GM19238 (cell line): ENCODE measurements at regions not wholly inside any gene's neighbourhood (a gene's known extent, or its start where the extent isn't known, plus 50 kb on each side); places are given as distances from the start of the nearest gene placed in this dataset.

Source experiments
- DNase-seq: peaks from one replicate; pipeline ENCODE4 v3.0.0; 2011; ENCODE audit warnings: low spot score; ENCODE audit not compliant: insufficient read length

DNA sequence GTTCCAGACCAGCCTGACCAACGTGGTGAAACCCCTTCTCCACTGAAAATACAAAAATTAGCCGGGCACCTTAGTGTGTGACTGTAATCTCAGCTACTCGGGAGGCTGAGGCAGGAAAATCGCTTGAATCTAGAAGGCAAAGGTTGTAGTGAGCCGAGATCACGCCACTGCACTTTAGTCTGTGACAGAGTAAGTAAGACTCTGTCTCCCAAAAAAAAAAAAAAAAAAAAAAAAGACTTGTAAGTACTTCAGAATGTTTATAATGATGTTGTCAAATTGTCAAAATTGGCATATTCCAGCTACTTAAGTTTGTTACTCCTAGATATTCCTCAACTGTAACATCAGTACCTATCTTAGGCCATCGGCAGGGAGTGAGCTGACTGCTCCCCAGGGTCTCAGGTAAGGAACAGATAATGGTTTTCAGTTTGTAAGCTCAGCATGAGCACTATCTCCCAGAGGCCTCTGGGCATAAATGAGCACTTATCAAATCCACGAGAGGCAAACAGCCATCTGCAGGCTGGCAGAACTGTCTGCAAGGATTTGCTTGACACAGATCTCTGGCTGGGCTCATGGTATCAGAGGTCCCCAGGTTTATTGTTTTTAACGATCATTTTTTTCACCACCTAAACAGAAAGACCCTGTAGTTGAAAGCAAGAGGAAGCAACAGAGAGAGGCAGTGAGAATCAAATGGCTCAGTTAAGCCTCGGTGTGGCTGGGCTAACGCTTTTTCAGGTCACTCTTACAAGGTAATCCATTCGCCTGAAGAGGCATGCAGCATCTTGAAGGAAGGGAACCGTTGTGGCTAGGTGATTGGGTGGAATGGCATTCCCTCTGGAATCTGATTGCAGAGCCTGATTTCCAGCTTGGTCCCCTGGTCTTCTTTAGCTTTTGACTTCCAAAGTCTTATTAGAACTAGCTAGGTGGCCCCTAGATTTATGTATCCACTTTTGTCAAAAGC, 115.9 kb downstream of the LY86 start:
- no peak for DNase-seq

DNA sequence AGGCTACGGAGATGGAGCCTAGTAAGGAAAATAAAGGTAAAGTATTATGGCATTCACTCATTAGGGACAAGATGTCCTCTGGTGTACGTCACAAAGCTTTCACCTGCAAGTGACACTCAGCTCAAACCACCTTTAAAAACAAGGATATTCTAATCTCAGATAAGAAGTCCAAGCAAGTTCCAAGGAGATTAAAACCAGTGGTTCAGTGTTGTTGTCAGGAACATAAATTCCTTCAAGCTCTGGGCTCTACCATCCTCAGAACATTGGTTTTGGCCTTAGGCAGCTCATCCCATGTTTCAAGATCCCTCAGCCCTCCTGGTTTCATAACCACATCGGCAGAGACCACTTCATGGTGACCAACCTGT, 116.5 kb downstream of the LY86 start:
- no peak for DNase-seq

DNA sequence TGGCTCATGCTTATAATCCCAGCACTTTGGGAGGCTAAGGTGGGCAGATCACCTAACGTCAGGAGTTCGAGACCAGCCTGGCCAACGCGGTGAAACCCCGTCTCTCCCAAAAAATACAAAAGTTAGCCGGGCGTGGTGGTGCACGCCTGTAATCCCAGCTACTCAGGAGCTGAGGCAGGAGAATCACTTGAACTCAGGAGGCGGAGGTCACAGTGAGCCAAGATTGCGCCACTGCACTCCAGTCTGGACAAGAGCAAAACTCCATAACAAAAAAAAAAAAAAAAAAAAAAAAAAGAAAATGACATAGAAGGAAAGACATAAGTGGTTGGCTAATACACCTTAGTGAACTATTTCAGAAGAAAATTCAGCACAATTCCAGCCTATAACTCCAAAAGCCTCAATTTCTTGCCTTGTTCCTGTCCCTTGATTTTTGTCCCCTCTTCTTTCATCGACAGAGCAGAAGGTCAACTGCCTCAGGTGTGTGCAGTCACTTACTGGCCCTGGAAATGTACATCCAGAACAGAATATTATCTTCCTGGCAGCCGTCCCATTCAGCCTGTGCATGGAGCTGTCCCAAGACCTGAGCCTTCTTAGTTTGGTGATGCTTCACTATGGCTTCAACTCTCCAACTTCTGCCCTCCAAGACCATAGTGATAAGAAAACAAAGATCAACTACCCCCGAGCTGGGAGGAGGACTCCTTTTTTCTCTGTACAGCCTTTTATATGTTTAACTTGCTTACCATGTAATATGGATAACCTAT, 117.6 kb downstream of the LY86 start:
- DNase-seq: no peak

DNA sequence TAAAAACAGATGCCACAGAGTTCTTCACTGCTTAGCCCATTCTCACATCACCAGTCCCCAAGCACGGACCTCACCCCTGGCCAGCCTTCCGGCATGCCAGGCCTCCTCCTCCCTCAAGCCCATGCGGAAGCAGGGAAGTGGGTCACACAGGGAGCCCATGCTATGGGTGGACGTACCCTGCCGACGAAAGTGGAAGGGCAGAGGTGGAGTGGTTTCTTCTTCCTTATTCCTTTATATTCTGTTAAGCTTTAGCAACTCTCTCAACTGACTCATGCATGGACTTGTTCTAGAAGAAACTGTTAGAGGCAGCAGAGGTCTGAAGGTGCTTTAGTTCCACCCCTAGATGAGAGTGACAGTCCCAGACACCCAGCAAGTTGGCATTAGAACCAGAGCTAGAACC, 118.6 kb downstream of the LY86 start:
- DNase-seq: no peak

DNA sequence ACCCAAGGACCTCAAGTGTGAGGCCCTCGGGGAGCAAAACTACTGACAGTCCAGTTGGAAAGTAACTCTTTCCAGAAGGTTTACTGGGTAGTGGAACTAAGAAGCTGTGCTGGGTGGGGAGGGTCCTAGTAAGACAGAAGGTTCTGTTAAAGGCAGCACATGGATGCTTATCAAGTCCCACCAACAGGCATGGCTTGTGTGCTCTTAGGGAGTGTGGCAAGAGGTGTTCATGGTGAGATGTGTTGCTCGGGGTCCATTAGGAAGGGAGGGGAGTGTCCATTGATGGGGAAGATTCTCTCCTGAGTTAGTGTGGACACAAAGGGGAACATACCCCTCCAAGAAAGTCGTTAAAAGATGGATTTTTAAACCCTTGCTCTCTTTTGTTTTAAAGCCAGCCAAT, 120.6 kb downstream of the LY86 start:
- no peak for DNase-seq

DNA sequence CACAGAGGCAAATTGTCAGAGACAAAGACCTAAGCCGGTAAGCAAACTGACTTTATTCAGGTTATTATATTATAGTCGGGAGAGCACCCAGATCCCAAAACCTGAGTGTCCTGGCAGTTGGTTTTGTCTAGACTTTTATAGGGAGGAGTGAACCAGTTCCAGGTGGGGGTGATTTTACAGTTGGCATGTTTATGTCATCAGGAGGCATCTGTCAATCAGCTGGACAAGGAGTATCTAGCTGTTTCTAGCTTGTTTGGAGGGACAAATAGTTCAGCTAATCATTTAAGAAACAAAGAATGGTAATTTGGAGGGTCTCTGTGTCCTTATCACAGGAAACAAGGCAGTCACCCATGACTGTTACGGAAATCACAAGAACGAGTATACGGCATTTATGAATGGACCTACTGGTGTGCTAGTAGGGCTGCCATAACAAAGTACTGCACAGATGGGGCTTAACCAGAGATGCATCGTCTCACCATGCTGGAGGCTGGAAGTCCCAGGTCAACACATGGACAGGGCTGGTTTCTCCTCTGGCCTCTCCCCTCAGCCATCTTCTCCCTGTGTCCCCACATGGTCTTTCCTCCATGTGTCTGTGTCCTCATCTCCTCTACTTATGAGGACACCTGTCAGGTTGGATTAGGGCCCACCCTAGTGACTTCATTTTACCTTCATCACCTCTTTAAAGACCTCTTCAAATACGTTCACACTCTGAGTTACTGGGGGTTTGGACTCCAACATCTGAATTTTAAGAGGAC, 122.7 kb downstream of the LY86 start:
- no peak for DNase-seq

DNA sequence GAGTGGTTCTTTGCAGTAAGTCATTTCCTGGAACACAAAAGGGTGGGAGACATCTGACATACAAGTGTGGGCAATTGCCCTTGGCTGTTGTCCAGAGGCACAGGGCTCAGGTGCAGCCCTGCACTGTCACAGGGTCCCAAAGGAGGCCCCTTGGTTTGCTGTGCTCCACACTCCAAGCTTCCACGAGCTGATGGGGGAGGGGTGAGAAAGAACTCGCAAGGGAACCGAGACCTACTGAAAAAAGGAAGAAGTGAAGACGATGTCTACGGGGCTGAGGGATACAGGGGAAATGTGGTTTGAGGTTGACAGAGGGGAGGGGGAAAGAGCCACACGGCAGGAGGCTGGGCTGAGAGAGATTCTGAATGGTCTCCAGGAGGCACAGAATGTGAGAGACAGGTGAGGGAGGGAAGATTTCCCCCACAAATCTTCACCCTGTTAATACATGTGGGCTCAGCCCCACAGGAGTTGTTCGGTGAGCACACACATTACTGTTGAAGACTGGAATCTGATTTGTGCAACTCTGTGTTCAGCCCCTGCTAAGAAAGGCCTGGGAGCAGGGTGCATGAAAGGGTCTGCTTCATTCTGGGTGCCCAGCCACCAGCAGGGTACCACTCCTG, 123.4 kb downstream of the LY86 start:
- peak; percentile 52 for DNase-seq

DNA sequence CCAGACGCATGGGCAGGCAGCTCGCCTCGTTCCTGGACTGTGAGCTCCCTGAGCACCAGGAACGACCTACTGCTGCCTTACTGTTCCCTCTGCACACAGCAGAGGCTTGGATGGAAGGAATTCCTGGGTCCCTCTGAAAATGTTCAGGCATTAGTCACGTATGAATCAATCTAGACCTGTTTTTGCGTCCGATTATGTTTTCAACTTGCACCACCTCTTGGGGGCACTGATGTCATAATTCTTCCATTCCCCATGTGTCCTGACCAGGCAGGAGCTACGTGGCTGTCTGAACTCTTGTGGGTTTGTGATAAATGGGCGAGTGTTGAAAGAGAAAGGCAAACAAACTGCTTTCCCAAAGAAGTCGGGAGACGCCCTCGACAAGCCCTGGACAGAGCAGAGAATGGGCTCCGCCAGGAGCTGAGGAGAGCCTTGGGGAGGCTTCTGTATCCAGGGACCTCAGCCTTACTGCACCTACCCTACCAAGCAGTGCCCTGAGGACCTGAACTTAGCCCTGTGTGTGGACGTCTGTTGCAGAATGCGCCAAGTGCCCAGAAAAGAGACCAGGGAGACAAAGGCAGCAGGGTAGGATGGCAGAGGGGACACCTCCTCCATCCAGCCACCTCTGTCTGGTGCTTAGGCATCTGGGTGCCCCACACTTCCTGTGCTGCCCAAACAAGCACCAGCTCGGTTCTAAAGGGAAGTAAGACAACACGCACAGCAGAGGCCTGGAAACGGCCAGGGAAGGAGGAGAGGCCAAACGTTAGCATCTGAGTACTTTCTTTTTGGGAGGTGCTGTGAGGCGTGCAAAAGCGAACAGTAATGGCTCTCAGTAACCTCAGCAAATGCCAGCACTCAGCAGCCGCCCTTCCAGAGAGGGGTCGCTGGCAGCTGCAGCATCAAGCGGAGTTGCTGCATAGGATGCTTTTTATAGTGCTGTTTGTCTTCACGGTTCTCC, 124.2 kb downstream of the LY86 start:
- DNase-seq: peak; percentile 30

DNA sequence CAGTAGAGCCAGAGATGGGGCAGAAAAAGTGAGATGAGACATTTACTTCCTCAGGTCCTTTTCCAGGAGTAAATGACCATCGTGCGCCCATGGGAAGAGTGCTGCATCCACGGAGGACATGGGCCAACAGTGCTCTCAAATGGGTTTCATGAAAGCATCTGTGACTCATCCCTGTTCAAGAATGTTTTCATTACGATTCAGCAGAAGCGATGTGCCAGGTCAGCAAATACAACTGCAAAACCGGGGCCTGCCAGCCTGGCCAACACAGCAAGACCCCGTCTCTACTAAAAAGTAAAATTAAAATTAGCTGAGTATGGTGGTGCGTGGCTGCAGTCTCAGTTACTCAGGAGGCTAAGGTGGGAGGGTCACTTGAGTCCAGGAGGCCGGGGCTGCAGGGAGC, 125.1 kb downstream of the LY86 start:
- no peak for DNase-seq

DNA sequence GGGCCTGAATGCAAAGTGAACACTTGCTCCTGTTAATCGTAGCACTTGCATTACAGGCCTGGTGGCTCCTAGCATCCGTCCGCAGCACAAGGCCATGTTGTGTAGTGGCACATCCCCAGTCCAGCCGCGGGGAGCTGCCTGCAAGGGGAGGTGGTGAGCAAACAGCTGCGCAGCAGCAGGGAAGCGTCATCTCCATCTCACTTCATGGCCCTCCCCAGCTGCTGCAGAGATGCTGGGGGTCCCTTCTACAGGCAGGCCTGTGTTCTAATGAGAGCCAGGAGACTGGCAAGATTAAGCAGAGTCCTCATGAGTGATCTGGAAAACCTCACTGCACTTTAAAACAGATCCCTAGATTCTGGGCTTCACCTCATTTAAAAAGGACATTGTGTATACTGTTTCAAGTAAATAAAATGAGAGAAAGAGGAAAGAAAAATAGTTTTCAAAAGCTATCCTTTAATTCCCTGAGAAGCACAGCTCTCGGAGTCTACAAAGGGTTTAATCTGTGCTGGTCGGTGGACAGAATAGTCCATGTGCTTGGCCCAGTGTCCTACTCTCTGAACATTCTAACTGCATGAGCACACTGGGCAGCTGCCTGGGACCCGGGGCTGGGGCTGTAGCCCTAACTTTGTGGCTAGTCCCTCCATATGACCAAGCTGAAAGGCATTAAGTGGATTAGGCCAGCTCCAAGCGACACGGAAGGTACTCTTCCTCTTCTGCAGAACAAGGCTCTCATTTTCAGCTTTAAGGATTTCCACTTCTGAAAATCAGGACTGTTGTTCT, 125.8 kb downstream of the LY86 start:
- DNase-seq: no peak

DNA sequence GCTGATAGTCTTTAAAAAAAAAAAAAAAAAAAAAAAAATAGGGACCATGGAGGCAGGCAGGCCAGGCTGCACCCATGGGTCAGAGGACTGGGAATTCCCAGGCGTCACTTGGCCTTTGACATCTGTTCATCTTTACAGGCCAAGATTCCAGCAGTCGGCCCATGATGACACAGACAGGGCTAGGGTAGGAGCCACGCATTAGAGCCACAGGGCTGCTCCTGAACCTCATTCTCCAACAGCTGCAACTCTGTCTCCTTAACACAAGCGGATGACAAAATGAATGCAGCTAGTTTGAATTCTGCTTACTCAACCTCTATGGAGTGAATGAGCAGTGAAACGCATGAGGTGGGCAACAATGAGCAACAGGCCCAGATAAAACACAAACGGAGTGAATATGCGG, 126.4 kb downstream of the LY86 start:
- DNase-seq: no peak

DNA sequence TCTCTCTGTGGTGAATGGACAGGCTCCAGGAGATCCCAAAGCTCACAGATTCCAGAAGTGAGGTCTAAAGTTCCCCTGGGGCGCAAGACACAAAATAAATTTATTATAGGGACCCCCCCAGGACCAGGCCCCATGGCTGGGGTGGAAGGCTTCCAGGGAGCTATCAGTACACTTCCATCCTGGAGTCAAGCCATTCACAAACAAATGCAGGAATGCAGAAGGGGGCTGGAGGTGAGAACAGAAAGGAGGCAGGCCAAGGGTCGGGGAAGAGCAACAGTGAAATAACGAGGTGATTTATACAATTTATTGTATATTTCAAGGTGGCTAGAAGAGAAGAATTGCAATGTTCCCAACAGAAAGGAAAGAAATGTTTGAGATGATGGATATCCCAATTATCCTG, 126.9 kb downstream of the LY86 start:
- DNase-seq: no peak

DNA sequence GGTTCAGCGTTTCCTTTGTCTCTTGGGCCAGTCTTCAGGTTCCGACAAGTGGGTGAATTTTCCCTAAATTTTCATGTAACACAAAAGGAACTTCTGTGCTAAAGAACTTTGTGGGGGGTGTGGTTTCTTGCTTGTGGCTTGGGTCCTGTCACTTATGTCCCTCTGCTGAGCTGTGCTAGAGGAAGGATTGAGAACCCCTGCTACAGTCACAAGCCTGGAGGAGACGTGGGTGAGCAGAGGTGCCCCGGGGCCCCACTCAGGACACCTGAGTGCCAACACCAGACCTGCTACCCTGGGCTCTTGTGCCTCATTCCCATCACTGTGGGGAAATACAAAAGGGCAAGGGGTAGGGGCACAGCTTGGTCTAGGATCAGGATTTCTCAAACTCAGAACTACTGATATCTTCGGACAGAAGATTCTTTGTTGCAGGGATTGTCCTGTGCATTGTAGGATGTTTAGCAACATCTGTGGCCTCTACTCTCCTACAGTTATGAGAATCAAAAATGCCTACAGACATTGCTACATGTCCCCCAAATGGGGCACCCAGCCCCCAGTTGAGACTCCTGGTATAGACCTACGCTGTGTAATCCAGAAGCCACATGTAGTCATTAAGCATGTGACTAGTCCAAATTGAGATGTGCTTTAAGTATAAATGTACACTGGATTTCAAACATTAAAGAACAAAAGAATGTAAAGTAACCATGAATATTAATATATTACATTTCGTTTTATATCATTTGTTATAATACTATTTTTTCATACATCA, 128.7 kb downstream of the LY86 start:
- DNase-seq: no peak

DNA sequence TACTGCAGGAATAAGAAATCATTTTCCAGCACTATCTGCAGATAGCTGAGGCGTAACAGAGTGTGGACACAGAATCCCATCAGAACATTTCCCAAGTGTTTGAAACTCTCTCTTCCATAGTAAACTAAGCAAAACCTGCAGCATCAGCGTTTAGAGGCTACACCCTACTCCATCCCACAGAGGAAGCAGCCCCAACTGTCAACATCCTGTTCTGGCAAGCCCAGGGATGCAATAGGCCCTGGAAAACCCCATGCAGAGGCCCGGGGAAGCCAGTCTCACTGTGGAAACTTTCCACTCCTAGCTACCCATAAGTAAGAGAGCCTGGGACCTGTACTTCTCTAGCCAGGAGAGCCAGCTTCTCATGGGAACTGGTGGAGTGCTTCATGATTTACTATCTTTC, 129.4 kb downstream of the LY86 start:
- no peak for DNase-seq

DNA sequence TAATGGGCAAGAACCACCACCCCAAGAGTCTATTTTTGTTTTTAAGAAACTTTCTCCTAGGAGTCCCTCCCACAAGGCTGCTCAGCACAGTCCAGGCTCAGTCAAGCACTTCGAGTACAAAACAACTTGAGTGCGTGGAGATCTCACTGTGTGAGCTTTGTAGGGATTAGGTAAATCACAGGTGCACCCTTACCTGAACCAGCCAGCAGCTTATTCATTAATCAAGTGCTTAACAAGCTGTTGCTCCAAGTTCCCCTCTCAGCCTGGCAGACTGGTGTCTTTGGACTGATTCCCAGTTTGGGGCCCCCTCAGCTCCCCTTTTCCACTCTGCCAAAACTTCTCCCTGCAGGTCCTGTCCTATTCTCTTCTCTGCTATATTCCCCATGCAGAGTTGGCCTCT, 133.1 kb downstream of the LY86 start:
- no peak for DNase-seq

DNA sequence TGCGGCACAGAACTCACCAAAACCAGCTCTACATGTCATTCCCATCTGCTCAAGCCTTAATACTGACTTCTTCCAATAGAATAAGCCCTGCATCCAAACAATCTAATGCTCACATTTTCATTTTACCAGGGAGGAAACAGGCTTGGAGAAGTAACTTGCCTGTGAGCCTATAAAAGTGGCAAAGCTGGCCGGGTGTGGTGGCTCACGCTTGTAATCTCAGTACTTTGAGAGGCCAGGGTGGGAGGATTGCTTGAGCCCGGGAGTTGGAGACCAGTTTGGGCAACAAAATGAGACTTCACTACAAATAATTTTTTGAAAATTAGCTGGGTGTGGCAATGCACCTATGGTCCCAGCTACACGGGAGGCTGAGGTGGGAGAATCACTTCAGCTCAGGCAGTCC, 133.7 kb downstream of the LY86 start:
- DNase-seq: no peak

DNA sequence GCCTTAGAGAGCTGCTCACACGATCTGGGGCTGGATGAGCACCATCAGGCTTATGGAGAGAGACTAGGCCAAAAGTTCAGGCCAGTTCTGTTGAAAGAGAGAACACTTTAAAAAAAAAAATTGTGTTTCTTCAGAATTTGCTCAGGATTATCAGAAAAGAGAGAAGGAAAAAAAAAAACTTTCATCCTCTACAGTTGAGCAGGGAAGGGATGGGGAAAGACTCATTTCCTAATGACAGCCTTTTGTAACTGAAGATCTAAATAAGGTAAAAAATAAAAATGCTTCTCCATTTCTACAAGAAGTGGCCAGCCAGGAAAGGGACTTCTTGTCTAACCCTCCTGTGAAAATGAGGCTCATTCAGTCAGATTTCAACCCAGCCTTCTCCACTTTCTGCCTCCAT, 134.8 kb downstream of the LY86 start:
- no peak for DNase-seq

DNA sequence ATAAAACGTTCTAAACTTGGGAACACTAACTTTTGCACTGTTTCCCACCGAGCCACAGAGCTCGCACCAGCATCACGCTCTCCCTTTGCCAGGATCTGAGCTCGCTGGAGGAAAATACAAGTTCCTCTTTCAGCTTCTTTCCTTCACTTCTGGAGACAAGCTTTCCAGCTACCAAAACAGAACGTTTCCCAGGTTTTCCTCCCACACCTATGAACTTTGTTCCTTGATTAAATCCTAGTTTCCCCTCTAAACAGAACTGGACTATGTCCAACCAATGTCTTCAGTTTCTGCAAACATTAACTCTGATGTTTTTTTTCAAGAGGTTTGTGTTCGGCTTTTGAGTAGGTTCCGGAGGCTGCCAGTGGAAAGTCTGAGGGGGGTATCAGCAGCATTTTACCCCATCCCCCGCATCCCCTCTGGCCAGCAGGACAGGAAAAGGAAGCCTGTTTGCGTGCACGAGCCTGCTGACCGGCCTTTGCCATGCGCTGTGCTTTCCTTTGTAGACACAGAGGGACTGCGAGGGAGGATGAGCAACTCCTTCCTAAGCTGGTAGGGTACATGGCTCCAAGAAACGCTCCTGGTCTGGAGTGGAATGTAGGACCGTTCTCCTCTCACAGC, 135.5 kb downstream of the LY86 start:
- DNase-seq: no peak
